NCI-H2196 (cell line): ENCODE measurements at regions not wholly inside any gene's neighbourhood (a gene's known extent, or its start where the extent isn't known, plus 50 kb on each side); places are given as distances from the start of the nearest gene placed in this dataset.
"Not testable (repeated sequence)": the region's sequence is repeated elsewhere in the genome, so short reads cannot be mapped to it uniquely, and the experiment has no call there.

Source experiments
- DNase-seq: peaks from one replicate; lab custom pipeline; 2025; ENCODE audit not compliant: unreplicated experiment; lab: John Stamatoyannopoulos, UW

GRCh38 chr10:62492870-62493180 lies 118.7 kb downstream of the ZNF365 start:
- DNase-seq: no peak

DNA sequence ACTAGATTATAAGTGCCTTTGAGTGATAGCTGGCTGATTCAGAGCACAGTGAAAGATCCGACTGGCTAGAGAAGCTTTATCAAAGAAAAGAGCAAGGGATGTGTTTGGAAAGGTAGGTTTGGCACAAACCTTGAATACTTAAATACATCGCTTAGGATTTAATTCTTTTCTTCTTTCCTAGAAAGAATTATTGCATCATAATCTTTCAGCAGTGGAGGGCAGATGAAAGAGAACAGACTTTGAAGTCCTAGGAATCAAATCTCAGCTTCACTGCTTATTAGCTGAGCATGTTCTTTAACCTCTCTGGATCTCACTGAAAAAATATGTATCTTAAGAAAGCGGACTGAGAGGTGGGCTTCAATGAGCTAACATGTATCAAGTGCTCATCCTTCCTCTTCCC lies 122.8 kb downstream of the ZNF365 start:
- no peak for DNase-seq

DNA sequence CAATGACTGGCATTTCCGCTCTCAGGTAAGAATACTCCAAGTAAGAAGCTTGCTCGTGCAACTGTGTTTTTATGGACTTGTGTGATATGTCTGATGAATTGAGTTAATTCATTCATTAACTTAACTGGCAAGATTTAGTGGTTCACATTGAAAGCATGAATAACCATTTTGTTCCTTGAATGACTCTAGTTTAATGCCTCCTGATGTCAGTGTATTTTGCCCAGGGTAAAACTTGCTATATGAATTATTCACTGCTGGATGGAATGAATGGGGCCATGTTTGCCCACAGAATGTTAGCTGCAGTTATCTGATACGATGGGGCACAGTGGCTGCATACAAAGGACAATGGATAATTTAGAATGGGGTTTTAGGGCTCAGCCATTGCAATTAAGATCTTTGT lies 124.1 kb downstream of the ZNF365 start:
- DNase-seq: no peak

GRCh38 chr10:62500116-62500515 lies 125.9 kb downstream of the ZNF365 start:
- not testable (repeated sequence) for DNase-seq

- no peak for DNase-seq
These were observed 127.4 kb downstream of the ZNF365 start for GRCh38 chr10:62501547-62501946.

GRCh38 chr10:62502995-62503613 lies 128.9 kb downstream of the ZNF365 start:
- DNase-seq: no peak

GRCh38 chr10:62503872-62504271 lies 129.7 kb downstream of the ZNF365 start:
- DNase-seq: no peak

- DNase-seq: no peak
These were observed 132.2 kb downstream of the ZNF365 start for GRCh38 chr10:62506371-62506770.

GRCh38 chr10:62511238-62511637 lies 137.1 kb downstream of the ZNF365 start:
- no peak for DNase-seq

- DNase-seq: no peak
These were observed 137.5 kb downstream of the ZNF365 start for GRCh38 chr10:62511656-62512055.

DNA sequence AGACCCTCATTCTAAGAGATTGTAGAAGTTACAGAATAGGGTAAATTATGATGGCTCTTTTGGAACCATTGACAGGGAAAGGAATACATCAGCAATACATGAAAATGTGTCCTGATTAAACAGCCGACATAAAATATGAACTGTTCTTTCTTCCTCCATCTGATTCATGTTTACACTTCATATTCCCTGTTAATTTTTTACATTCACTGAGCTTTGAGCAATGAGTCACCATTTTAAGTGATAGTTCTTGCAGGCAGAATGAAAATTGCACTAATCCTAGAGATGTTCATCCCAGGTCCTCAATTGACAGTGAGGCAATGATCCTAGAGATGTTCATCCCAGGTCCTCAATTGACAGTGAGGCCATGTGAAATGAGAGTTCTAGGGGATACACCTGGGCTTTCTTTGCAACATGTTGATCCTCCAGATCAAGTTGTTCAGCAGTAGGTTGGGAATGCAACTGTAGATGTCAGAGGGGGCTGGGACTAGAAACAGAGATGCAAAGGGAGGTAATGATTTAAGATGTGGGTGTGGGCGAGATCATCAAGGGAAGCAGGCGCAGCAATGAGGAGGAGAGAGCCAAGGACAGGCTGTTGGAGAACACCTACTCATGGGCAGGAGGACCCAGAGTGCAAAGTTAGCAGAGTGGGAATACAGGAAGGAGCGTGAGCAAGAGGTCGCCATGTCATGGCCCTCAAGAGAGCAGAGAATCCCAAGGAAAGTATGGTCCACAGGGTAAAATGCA lies 138.7 kb downstream of the ZNF365 start:
- no peak for DNase-seq

DNA sequence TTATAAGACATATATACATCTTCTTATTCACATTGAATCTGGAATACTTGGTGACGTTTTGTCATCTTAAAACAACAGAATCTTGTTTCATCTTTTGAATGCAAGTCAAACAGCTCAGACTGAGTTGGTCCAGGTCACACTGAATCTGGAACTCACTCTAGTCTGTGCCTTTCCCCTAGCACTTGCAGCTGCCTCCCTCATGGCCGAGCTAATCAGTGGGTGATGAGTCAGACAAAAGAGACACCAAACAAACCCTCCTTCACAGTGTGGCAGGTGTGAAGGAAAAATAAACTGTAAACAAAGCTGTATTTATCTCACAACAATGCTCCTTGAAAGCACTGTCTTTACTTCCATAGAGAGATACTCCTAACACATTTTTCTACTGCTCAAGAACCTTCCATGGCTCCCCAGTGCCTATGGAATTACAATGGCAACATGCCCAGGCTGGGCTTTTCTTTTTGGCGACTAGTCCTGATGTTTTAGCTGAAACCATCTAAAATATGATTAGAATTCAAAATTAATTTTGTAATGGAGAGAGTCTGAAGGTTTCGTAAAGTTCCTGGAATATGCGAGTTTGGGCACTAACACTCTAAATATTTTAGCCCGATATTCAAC lies 140.0 kb downstream of the ZNF365 start:
- DNase-seq: no peak

DNA sequence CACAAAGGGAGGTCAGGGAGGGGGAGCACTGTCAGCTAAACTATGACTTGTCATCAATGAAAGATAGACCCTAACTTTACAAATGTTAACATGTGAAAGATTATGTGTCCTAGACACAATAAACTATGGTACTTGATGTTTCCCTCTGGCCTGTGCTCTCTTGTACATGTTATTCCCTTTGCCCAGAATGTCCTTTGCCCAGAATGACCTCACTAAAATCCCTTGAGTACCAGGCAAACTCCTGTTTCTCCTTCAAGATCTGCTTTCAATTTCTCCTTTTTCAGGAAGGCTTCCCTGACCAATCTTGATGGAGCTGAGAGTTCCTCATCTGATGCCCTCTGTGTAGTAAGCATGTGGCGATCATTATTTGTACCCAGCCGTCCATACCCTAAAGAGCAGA lies 143.1 kb downstream of the ZNF365 start:
- DNase-seq: no peak

DNA sequence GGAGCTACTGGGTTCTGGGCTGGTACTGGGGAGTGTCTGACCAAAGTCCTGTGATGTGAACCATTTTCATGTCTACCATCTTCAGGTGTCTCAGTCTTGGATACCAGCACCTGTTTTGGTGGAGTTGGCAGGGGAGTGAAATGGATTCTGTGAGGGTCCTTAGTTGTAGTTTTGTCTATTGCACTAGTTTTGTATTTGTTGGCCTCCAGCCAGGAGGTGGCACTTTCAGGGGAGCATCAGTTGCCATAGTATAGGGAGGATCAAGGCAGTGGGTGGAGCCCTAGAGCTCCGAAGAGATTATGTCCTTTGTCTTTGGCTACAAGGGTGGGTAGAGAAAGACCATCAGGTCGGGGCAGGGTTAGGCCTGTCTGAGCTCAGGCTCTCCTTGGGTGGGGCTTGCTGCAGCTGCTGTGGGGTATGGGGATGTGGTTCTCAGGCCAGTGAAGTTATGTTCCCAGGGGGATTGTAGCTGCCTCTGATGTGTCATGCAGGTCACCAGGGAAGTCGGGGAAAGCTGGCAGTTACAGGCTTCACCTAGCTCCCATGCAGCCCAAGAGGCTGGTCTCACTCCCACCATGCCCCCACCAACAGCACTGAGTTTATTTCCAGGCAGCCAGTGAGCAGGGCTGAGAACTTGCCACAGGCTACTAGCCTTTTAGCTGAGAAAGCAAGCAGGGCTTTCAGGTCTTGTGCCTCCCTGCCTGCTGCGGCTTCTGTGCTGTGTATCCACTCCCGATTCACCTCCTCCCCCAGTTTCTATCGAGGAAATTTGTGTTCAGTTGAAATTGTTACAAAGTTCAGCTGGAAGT lies 153.1 kb downstream of the ZNF365 start:
- DNase-seq: no peak

GRCh38 chr10:62528441-62528840 lies 154.3 kb downstream of the ZNF365 start:
- DNase-seq: no peak

DNA sequence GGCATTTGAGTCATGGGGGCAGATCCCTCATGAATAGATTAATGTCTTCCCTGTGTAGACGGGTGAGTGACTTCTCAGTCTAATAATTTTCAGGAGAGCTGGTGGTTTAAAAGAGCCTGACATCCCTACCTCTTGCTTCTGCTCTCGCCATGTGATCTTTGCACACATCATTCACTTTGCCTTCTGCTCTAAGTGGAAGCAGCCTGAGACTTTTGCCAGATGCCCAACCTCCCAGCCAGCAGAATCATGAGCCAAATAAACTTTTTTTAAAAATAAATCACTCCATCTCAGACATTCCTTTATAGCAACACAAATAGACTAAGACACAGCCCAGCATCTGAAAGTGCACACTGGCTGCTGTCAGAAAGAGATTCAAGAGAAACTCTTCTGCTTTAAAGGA lies 155.2 kb downstream of the ZNF365 start:
- DNase-seq: no peak

- DNase-seq: no peak
These were observed 159.9 kb downstream of the ZNF365 start for GRCh38 chr10:62534031-62534430.

GRCh38 chr10:62538606-62539005 lies 164.4 kb downstream of the ZNF365 start:
- DNase-seq: no peak

- no peak for DNase-seq
These were observed 166.2 kb downstream of the ZNF365 start for GRCh38 chr10:62540389-62540788.

GRCh38 chr10:62541811-62542210 lies 167.6 kb downstream of the ZNF365 start:
- DNase-seq: no peak

DNA sequence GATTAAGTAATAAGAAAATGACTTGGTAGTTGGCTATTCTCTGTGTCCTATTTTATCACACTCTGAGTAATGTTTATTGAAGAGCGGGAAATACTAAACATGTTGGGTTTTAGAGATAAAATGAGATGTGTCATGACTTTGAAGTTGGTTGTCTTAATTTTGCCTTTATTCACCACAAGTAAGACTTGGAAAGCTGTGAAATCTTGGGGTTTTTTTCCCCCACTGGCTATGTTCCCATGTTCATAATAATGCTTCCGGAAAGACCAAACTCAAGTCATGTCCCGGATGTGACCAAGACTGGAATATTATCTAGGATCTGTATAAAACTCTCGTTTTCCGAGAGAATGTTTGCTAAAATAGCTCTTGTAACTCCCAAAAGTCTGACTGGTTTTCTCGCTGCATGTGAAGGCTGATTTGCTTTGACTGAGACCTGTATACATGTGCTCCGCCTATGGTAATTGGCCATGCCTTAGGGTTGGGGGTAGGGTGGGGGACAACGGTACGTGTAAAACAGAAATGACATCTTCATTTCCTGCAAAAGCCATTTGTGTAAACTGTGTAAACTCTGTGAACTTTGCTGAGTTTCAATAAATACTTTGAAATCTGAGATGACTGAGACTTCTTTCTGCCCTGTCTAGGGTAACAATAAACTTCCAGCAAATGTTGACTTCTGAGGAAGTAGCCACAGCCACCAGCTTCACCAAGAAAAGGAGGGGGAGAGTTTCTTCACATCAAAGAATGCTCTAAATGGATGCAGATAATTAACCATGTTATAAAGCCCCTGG lies 169.6 kb downstream of the ZNF365 start:
- no peak for DNase-seq
